A549 (cell line): ENCODE measurements at regions not wholly inside any gene's neighbourhood (a gene's known extent, or its start where the extent isn't known, plus 50 kb on each side); places are given as distances from the start of the nearest gene placed in this dataset.

Experiments used
- ATAC-seq, 2 experiments: fragments of 200-7000 bp in 1 of 2; fragments of >200 bp in 1 of 2; cut with Nextera tagmentation in 1 of 2; cut with Tn5 transposase in 1 of 2; 3 replicates each; pipeline versions ENCODE4 v1.8.0 to v1.9.1; 2018 to 2020; ENCODE audit warnings: mild to moderate bottlenecking in 1 of 2, moderate library complexity in 1 of 2
- CTCF ChIA-PET: fragments of 300-600 bp; sonication (Branson Sonifier 250); formaldehyde crosslinking; extraction: SDS; loops from one replicate; lab custom pipeline; 2021; ENCODE audit warnings: antibody characterized with exemption, inconsistent platforms; lab: Yijun Ruan, JAX
- POLR2A ChIA-PET: fragments of 350-600 bp; formaldehyde crosslinking; extraction: SDS; loops from one replicate; lab custom pipeline; 2021; ENCODE audit warnings: antibody characterized with exemption, inconsistent platforms; lab: Yijun Ruan, JAX
- DNase-seq, 2 experiments: peaks; one replicate each; pipeline versions ENCODE4 v3.0.0 to v3.0.0-alpha.2; 2011 to 2016; ENCODE audit warnings: low read depth in 1 of 2, low spot score in 1 of 2
- FAIRE-seq: peaks from 2 replicates; lab custom pipeline; 2011; peaks lifted over from hg19 to GRCh38; lab: Jason Lieb, UNC
- H3K27ac ChIP-seq, 2 experiments: fragments of >200 bp; sonication (Bioruptor Twin); formaldehyde crosslinking; 3 replicates each; pipeline ENCODE4 v1.5.1; 2016 to 2017
- H3K4me1 ChIP-seq: fragments of >200 bp; sonication (Bioruptor Twin); formaldehyde crosslinking; 3 replicates; pipeline ENCODE4 v1.6.1; 2016
- H3K4me2 ChIP-seq: fragments of >200 bp; sonication (Bioruptor Twin); formaldehyde crosslinking; 3 replicates; pipeline ENCODE4 v1.6.1; 2016
- H3K4me3 ChIP-seq: fragments of >200 bp; sonication (Bioruptor Twin); formaldehyde crosslinking; 3 replicates; pipeline ENCODE4 v1.5.1; 2016
- H3K9me3 ChIP-seq: fragments of >200 bp; sonication (Bioruptor Twin); formaldehyde crosslinking; 3 replicates; pipeline ENCODE4 v1.6.1; 2016
- BHLHE40 ChIP-seq: IDR thresholded peaks from 2 replicates; pipeline ENCODE4 v1.6.1; 2012; ENCODE audit warnings: low read depth, low read length, inconsistent platforms
- CBX2 ChIP-seq: fragments of 200-600 bp; sonication (generic); IDR thresholded peaks from 2 replicates; pipeline ENCODE4 v1.6.1; 2016; ENCODE audit warnings: low read depth, mild to moderate bottlenecking, borderline replicate concordance
- CHD2 ChIP-seq: fragments of 150-350 bp; IDR thresholded peaks from 2 replicates; pipeline ENCODE4 v1.6.1; 2014; ENCODE audit warnings: low read length; ENCODE audit not compliant: partially characterized antibody
- CHD4 ChIP-seq: fragments of 200-600 bp; sonication (generic); IDR thresholded peaks from 2 replicates; pipeline ENCODE4 v1.6.1; 2016; ENCODE audit warnings: antibody characterized with exemption, mild to moderate bottlenecking, borderline replicate concordance
- EHF ChIP-seq: fragments of 250-450 bp; sonication (Bioruptor Pico); IDR thresholded peaks from 2 replicates; pipeline ENCODE4 v1.5.0; 2020; ENCODE audit warnings: mild to moderate bottlenecking
- ESRRA ChIP-seq: fragments of 150-350 bp; IDR thresholded peaks from 2 replicates; pipeline ENCODE4 v1.6.1; 2014; ENCODE audit warnings: mild to moderate bottlenecking, low read length, borderline replicate concordance
- FOXS1 ChIP-seq: fragments of 250-450 bp; sonication (Bioruptor Pico); IDR thresholded peaks from 2 replicates; pipeline ENCODE4 v1.5.0; 2020; ENCODE audit warnings: mild to moderate bottlenecking, moderate library complexity
- HDAC2 ChIP-seq: fragments of 200-600 bp; sonication (generic); IDR thresholded peaks from 2 replicates; pipeline ENCODE4 v1.6.1; 2016
- HOXA7 ChIP-seq: fragments of 250-450 bp; sonication (Bioruptor Pico); IDR thresholded peaks from 2 replicates; pipeline ENCODE4 v1.5.0; 2020; ENCODE audit warnings: mild to moderate bottlenecking, moderate library complexity
- HOXB5 ChIP-seq: fragments of 250-450 bp; sonication (Bioruptor Pico); IDR thresholded peaks from 2 replicates; pipeline ENCODE4 v1.5.0; 2020; ENCODE audit warnings: mild to moderate bottlenecking, moderate library complexity
- JUNB ChIP-seq: fragments of >200 bp; sonication (Bioruptor Twin); formaldehyde crosslinking; IDR thresholded peaks from 2 replicates; pipeline ENCODE4 v1.6.1; 2016
- KDM1A ChIP-seq: fragments of 200-600 bp; sonication (generic); IDR thresholded peaks from 2 replicates; pipeline ENCODE4 v1.6.1; 2016; ENCODE audit warnings: low read depth, mild to moderate bottlenecking
- KDM5A ChIP-seq: fragments of 200-600 bp; sonication (generic); IDR thresholded peaks from 2 replicates; pipeline ENCODE4 v1.6.1; 2016; ENCODE audit warnings: antibody characterized with exemption, mild to moderate bottlenecking
- MAFK ChIP-seq: fragments of 450-650 bp; IDR thresholded peaks from 2 replicates; pipeline ENCODE4 v1.6.1; 2014; ENCODE audit not compliant: partially characterized antibody
- MAZ ChIP-seq: fragments of 150-350 bp; IDR thresholded peaks from 2 replicates; pipeline ENCODE4 v1.6.1; 2014; ENCODE audit warnings: antibody characterized with exemption, low read depth, low read length, borderline replicate concordance
- NR3C1 ChIP-seq: fragments of >200 bp; sonication (Bioruptor Twin); formaldehyde crosslinking; IDR thresholded peaks from 3 replicates; pipeline ENCODE4 v1.6.1; 2017
- PHF8 ChIP-seq: fragments of 200-600 bp; sonication (generic); IDR thresholded peaks from 2 replicates; pipeline ENCODE4 v1.6.1; 2016; ENCODE audit warnings: low read depth, mild to moderate bottlenecking, antibody characterized with exemption, moderate library complexity, borderline replicate concordance
- POLR2A ChIP-seq: IDR thresholded peaks from 2 replicates; pipeline ENCODE4 v1.6.1; 2012; ENCODE audit warnings: mild to moderate bottlenecking, low read length
- POLR2AphosphoS2 ChIP-seq: conservative IDR thresholded peaks from 2 replicates; pipeline ENCODE4 v1.6.1; 2012; ENCODE audit warnings: low read length, improper control_type of control experiment, inconsistent platforms
- RCOR1 ChIP-seq: fragments of 150-350 bp; IDR thresholded peaks from 2 replicates; pipeline ENCODE4 v1.6.1; 2014; ENCODE audit warnings: antibody characterized with exemption, low read length, low read depth
- SMC3 ChIP-seq: fragments of >200 bp; sonication (Bioruptor Twin); formaldehyde crosslinking; IDR thresholded peaks from 3 replicates; pipeline ENCODE4 v1.6.1; 2018; ENCODE audit warnings: inconsistent platforms
- SREBF2 ChIP-seq: fragments of 450-650 bp; IDR thresholded peaks from 2 replicates; pipeline ENCODE4 v1.6.1; 2014; ENCODE audit warnings: mild to moderate bottlenecking, moderate library complexity
- TFCP2L1 ChIP-seq: fragments of 250-450 bp; sonication (Bioruptor Pico); IDR thresholded peaks from 2 replicates; pipeline ENCODE4 v1.5.0; 2021; ENCODE audit warnings: mild to moderate bottlenecking
- ZC3H11A ChIP-seq: fragments of 450-650 bp; IDR thresholded peaks from 2 replicates; pipeline ENCODE4 v1.6.1; 2014; ENCODE audit warnings: antibody characterized with exemption, mild to moderate bottlenecking
- ZNF302 ChIP-seq: fragments of 250-450 bp; sonication (Bioruptor Pico); IDR thresholded peaks from 2 replicates; pipeline ENCODE4 v1.9.0; 2021; ENCODE audit warnings: inconsistent platforms, mild to moderate bottlenecking, moderate library complexity
- WGBS: methylation state at CpG from one replicate; pipeline ENCODE4 v1.1.6; 2017; ENCODE audit errors: missing lambda C conversion rate; 5-methylcytosine and 5-hydroxymethylcytosine counted together
- TF ChIP-seq, protein P1 (sequence below): IDR thresholded peaks from 2 replicates; pipeline ENCODE4 v1.6.1; 2012
- TF ChIP-seq, protein P2 (sequence below): fragments of >200 bp; sonication (Bioruptor Twin); formaldehyde crosslinking; IDR thresholded peaks from 3 replicates; pipeline ENCODE4 v1.5.1; 2016
- TF ChIP-seq, protein P3 (sequence below): fragments of 450-650 bp; IDR thresholded peaks from 2 replicates; pipeline ENCODE4 v1.6.1; 2014; ENCODE audit warnings: antibody characterized with exemption

DNA sequence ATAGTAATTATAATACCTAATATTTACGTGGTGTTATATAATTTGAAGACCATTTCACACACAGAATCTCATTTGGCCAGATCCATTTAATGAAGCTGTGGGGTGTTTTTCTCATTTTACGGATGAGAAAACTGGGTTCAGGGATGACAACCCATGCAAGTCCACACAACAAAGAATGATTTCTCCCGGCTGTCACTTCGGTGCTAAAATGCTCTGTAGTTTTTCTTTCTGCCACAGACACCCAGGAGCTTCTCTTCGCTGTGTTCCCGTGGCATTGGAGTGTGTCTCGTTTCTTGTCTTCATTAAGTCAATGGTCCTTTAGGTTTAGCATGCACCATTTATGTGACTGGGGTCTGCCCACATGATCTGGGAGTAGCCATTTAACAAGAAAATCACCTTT, 308.5 kb downstream of the ENC1 start:
- H3K9me3 ChIP-seq: no peaks in the 10 kb centered on the region
- no peak for ATAC-seq
- no peak overlapping the region for H3K4me2 ChIP-seq
- H3K4me3 ChIP-seq: no peak overlapping the region
- WGBS: 75% methylated on average over 7 of the region's 7 CpGs
- no peak for FAIRE-seq
- TF ChIP-seq TFCP2L1 (CRISPR knock-in tag): no peak
- no peak for TF ChIP-seq SMC3
- TF ChIP-seq ZC3H11A: no peak
- TF ChIP-seq HOXA7: no peak
- TF ChIP-seq RCOR1: no peak
- TF ChIP-seq POLR2A: no peak
- TF ChIP-seq JUNB: no peak
- TF ChIP-seq KDM1A: no peak
- TF ChIP-seq HOXB5 (CRISPR knock-in tag): no peak
- TF ChIP-seq CBX2: no peak
- no peak for TF ChIP-seq MAFK
- TF ChIP-seq, protein P1, sequence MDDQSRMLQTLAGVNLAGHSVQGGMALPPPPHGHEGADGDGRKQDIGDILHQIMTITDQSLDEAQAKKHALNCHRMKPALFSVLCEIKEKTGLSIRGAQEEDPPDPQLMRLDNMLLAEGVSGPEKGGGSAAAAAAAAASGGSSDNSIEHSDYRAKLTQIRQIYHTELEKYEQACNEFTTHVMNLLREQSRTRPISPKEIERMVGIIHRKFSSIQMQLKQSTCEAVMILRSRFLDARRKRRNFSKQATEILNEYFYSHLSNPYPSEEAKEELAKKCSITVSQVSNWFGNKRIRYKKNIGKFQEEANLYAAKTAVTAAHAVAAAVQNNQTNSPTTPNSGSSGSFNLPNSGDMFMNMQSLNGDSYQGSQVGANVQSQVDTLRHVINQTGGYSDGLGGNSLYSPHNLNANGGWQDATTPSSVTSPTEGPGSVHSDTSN: no peak
- no peak for TF ChIP-seq POLR2AphosphoS2
- TF ChIP-seq PHF8: no peak
- TF ChIP-seq, protein P2, sequence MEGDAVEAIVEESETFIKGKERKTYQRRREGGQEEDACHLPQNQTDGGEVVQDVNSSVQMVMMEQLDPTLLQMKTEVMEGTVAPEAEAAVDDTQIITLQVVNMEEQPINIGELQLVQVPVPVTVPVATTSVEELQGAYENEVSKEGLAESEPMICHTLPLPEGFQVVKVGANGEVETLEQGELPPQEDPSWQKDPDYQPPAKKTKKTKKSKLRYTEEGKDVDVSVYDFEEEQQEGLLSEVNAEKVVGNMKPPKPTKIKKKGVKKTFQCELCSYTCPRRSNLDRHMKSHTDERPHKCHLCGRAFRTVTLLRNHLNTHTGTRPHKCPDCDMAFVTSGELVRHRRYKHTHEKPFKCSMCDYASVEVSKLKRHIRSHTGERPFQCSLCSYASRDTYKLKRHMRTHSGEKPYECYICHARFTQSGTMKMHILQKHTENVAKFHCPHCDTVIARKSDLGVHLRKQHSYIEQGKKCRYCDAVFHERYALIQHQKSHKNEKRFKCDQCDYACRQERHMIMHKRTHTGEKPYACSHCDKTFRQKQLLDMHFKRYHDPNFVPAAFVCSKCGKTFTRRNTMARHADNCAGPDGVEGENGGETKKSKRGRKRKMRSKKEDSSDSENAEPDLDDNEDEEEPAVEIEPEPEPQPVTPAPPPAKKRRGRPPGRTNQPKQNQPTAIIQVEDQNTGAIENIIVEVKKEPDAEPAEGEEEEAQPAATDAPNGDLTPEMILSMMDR: no peak
- TF ChIP-seq MAZ: no peak
- TF ChIP-seq FOXS1: no peak
- TF ChIP-seq, protein P3, sequence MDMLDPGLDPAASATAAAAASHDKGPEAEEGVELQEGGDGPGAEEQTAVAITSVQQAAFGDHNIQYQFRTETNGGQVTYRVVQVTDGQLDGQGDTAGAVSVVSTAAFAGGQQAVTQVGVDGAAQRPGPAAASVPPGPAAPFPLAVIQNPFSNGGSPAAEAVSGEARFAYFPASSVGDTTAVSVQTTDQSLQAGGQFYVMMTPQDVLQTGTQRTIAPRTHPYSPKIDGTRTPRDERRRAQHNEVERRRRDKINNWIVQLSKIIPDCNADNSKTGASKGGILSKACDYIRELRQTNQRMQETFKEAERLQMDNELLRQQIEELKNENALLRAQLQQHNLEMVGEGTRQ: no peak
- TF ChIP-seq, all 56 proteins: peak for 0
- no peak for DNase-seq
- H3K4me1 ChIP-seq: peaks cover 11% of the 10 kb centered on the region
- CTCF ChIA-PET: interaction anchor here (1.3 to 1.5 kb wide), 2 partner anchors 10 to 17 kb away, joined by 3 to 5 read pairs; no protein-coding TSS in a partner anchor
- POLR2A ChIA-PET: no interaction called here
- no peak overlapping the region for H3K27ac ChIP-seq

DNA sequence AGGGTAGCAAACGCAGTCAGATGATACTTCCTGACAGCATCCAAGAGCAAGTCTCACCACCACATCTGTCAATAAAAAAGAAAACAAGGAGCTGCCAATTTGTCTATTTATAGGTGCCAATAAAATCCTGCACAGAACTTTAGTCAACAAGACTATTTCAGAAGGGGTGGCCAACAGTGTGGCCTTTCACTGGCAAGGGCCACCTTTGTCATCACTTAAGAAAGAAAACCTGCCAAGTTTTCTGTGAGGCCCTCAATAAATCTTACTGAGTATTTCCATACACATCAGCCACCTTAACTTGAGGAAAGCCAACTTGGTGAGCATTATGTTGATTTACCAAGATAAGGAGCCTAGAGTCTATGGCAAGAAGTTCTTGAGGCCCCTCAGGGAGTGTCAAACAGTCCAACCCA, 312.3 kb downstream of the ENC1 start:
- no peak for FAIRE-seq
- no peaks in the 10 kb centered on the region for H3K9me3 ChIP-seq
- H3K4me1 ChIP-seq: peaks cover 26% of the 10 kb centered on the region
- no peak for ATAC-seq
- WGBS: 88% methylated on average over 1 of the region's 1 CpG
- H3K27ac ChIP-seq: peak overlapping the region in 1 of 2 experiments; percentile 72; a peak in 3 of 6 replicates
- ChIA-PET POLR2A (no interaction called here), CTCF (interaction anchor here (1.3 to 1.6 kb wide), 2 partner anchors 9 to 19 kb away, joined by 3 read pairs; no protein-coding TSS in a partner anchor)
- no peak overlapping the region for H3K4me3 ChIP-seq
- no peak for DNase-seq
- TF ChIP-seq PHF8 (no peak), SREBF2 (no peak), FOXS1 (no peak)
- no peak overlapping the region; the same call in 2 of the 3 replicates for H3K4me2 ChIP-seq

DNA sequence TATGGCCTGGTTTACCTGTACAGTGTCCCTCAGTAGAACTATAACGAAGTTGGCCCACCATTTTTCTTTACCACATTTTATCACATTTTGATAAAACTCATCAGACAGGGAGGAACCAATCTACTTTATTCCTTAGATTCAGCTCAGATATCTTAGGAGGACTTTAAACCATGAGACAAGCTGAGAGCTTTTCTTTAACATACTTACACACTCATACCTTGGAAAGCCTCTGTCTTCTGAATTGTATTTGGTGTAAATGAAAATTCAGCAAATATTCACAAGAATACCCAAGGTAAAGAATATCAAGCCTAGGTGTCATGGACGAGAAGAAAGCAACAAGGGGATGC, 313.2 kb downstream of the ENC1 start:
- Histone ChIP-seq H3K4me1 (peaks cover 26% of the 10 kb centered on the region), H3K4me2 (peak overlapping the region; percentile 59), H3K9me3 (no peaks in the 10 kb centered on the region), H3K4me3 (no peak overlapping the region), H3K27ac (peak overlapping the region; percentile 53 to 72; a peak in 5 of 6 replicates)
- ChIA-PET POLR2A (no interaction called here), CTCF (no interaction called here)
- TF ChIP-seq, protein P3: no peak
- TF ChIP-seq EHF (no peak), KDM5A (no peak), NR3C1 (no peak), ESRRA (no peak), HDAC2 (no peak), ZNF302 (CRISPR knock-in tag) (no peak), CHD2 (no peak), RCOR1 (no peak), KDM1A (no peak), CHD4 (no peak), POLR2AphosphoS2 (no peak), JUNB (no peak; the same call in 1 of the 2 replicates), BHLHE40 (no peak)
- DNase-seq (no peak), FAIRE-seq (no peak), ATAC-seq (no peak; a peak in 1 of 6 replicates)
- 61% methylated on average over 2 of the region's 2 CpGs for WGBS
